GM12872 (cell line): ENCODE measurements at regions not wholly inside any gene's neighbourhood (a gene's known extent, or its start where the extent isn't known, plus 50 kb on each side); places are given as distances from the start of the nearest gene placed in this dataset.

Experiments
- TF ChIP-seq, protein P1 (sequence below): IDR thresholded peaks from 3 replicates; pipeline ENCODE4 v1.5.1; 2011; ENCODE audit warnings: low read depth, mild to moderate bottlenecking, low read length, moderate library complexity; ENCODE audit not compliant: insufficient read depth

DNA sequence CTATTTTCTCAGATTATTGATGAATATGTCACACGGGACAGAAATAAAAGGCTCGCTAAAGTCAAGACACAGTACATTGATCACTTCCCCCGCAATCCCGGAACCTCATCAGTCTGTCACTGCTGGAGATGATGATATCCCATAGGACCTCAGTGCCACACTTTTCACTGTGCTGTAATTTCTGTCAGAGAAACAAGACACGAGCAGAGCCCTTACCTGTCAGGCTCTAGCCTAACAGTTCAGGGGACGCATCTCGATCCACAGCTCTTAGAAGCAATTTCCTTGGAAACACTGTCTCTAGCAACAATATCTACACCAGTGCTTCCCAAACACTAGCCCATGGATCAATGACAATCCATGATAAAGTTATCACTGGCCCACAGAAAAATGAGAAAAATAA lies 140.0 kb downstream of the GRIN2B start:
- TF ChIP-seq, protein P1, sequence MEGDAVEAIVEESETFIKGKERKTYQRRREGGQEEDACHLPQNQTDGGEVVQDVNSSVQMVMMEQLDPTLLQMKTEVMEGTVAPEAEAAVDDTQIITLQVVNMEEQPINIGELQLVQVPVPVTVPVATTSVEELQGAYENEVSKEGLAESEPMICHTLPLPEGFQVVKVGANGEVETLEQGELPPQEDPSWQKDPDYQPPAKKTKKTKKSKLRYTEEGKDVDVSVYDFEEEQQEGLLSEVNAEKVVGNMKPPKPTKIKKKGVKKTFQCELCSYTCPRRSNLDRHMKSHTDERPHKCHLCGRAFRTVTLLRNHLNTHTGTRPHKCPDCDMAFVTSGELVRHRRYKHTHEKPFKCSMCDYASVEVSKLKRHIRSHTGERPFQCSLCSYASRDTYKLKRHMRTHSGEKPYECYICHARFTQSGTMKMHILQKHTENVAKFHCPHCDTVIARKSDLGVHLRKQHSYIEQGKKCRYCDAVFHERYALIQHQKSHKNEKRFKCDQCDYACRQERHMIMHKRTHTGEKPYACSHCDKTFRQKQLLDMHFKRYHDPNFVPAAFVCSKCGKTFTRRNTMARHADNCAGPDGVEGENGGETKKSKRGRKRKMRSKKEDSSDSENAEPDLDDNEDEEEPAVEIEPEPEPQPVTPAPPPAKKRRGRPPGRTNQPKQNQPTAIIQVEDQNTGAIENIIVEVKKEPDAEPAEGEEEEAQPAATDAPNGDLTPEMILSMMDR: no peak

DNA sequence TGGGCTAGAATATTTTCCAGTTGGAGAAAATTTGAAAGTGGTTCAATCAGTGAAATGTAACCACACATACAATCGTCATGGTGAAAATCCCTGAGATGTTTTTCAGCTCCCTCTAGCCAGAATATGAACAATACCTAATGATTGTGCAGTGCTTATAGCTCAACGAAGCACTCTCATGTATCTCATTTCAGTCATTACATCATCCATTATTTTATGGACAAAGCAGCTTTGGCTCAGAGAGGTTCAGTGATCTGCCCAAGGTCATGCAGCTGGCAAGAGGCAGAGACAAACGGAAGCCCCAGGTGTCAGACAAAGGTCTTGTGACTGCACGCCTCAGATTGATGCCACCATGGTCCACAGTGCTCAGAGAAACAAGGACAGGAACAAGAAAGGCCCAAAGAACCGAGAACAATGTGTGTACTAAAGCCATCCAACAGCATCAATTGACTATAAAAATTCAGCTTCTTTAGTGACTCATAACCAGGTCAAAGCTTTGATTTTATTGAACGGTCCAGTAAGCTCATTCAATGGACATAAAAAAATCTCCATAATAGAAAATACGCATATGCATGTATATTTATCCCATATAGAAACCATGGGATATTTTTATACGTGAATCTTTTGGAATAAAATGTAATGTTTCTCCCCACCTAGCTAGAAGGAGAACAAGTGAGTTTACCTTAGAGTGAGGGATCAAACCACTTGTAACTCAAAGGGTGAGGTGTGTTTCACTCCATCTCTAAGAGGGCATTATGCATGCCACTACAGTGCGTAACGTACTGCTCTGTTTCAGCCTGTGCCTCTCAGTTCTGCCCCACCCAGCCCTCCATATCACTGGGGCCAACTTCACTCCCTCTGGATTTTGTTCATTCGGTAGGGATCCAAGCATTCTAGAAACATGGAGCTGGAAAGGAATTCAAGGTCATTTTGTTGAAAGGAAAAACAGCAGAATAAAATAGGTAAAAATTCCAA lies 141.8 kb downstream of the GRIN2B start:
- TF ChIP-seq, protein P1: no peak

DNA sequence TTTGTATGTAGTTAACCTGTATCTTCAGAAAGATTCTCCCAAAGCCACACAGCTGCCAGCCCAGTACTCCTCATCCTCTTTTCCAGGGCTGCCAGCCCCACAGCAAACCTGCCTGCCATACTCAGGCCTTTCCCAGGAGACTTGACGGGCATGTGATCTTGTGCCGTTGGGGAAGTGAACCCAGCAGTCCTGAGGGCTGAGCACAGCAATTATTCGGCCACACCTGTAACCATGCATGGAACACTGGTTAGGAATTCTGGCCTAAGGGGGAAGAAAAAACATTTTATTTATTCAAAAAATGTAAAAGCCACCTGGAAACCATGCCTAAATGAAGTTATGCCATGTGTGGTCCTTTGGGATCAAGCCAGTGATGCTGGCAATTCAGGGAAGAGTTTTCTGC lies 145.3 kb downstream of the GRIN2B start:
- TF ChIP-seq, protein P1: no peak

DNA sequence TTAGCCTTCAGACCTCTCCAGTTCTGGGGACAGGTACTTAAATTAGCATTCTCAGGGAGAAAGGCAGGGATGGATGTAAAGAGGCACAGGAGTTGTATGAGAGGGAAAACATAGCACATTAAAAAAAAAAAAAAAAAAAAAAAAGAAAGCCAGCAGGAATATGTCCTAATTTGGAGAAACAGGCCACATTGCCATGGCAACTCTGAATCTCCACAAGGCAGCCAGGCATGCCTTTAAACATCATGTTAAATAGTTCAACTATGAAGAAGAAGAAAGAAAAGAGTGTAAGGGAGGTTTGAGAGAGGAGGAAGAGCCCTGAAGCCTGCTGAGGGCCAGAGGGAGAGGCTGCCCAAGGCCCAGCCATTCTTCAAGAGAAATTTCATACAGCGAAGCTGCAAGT lies 145.8 kb downstream of the GRIN2B start:
- TF ChIP-seq, protein P1: no peak

DNA sequence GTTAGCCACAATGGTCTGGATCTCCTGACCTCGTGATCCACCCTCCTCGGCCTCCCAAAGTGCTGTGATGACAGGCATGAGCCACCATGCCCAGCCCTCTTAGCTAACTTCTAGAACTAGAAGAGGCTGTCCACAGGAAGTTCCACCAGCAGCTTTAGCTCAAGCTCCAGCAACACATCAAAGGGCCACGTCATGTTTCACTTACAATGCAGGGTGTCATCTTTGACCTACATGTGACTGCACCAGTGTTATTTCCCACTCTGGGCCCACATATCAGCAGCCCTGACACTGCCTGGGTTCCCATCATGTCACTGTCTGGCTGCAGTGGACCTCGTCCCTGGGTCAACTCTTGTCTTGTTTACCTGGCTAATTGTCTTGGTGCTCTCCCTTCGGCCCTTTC lies 147.2 kb downstream of the GRIN2B start:
- TF ChIP-seq, protein P1: no peak

DNA sequence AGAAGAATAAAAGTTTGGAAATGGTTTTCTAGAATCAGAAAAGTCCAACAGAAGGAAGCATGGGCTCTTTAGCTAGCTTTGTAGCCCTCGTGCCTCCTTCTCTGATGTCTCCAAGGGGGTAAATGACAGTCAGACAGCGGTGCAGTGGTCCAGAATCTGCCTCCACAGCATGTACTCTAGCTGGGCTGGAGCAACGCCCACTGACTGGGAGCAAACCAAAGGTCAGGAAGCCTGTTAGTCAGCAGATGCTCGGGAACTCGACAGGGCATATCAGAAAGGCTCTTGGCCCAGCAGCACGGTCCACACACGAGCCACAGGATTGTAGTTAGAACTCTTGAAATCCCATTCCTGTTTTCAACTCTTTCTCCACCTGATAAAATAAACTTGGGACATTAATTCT lies 164.3 kb downstream of the GRIN2B start:
- TF ChIP-seq, protein P1: no peak

DNA sequence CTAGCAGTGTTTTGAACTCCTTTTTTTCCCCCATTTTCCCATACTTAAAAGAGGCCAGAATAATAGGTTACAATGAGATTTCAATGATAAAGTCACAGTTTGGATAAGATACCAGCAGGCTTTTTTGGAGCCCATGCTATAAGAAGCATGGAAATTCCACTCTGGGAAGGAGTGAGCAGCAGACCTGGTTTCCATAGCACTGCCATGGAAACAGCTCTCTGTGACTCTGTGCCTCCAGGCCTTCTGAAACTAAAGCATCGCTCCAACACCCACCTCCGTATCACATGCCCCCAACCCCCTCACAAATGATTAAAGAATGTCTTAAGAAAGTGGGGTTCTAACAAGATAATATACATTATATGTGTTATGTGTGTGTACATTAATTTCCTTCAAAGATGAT lies 165.0 kb downstream of the GRIN2B start:
- TF ChIP-seq, protein P1: no peak
